KOPT-K1 (cell line): ENCODE measurements at regions not wholly inside any gene's neighbourhood (a gene's known extent, or its start where the extent isn't known, plus 50 kb on each side); places are given as distances from the start of the nearest gene placed in this dataset.

ENCODE experiments used
- H3K27ac ChIP-seq: fragments of 200-600 bp; sonication (generic); 2 replicates; pipeline ENCODE4 v1.5.1; 2016; ENCODE audit warnings: antibody characterized with exemption, mild to moderate bottlenecking, low read depth, low read length; ENCODE audit not compliant: poor library complexity, severe bottlenecking
- H3K36me3 ChIP-seq: fragments of 200-600 bp; sonication (generic); 2 replicates; pipeline ENCODE4 v1.5.1; 2017; ENCODE audit warnings: antibody characterized with exemption, mild to moderate bottlenecking, low read length, moderate library complexity; ENCODE audit not compliant: insufficient read depth
- H3K9me3 ChIP-seq: fragments of 200-600 bp; sonication (generic); 2 replicates; pipeline ENCODE4 v1.5.1; 2017; ENCODE audit warnings: antibody characterized with exemption, low read length, mild to moderate bottlenecking; ENCODE audit not compliant: insufficient read depth, poor library complexity, severe bottlenecking

DNA sequence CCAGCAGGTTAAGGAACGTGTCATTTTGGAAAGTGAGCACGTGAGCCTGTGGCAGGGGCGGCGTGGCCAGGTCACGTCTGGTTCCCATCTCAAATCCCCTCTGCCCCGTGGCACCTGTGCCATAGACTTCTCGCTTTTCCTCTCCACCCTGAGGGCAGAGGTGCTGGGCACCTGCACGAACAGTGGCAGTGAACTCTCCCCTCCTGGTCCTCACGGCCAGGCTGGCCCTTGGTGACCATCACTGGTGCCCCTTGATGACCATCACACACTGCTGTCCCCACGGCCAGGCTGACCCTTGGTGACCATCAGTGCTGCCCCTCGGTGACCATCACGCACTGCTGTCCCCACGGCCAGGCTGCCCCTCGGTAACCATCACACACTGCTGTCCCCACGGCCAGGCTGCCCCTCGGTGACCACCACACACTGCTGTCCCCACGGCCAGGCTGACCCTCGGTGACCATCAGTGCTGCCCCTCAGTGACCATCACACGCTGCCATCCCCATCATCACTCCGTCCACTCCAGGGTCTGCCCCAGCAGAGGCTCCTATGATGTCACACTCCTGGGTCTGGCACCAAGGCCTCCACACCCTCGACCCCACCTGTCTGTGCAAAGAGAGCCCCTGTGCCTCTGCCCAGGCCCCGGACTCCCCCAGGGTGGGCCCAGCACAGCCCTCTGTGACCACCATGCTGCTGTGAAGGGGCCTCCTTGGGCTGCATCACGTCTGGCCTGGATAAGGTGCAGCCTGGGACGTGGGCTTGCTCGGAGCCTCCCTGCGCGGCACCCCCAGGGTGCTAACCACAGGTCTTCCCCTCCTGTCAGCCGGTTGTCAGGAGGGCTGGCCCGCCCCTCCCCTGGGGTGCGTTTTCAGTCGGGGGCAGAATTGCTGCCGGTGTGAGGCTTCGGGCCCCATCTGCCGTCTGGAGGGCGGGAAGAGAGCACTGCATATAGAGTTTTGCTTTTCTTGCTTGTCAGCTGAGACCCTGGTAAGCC lies 738.6 kb downstream of the BRD1 start:
- no peak overlapping the region for H3K27ac ChIP-seq
- H3K9me3 ChIP-seq, result no peaks in the 10 kb centered on the region
- no peaks in the 10 kb centered on the region for H3K36me3 ChIP-seq

DNA sequence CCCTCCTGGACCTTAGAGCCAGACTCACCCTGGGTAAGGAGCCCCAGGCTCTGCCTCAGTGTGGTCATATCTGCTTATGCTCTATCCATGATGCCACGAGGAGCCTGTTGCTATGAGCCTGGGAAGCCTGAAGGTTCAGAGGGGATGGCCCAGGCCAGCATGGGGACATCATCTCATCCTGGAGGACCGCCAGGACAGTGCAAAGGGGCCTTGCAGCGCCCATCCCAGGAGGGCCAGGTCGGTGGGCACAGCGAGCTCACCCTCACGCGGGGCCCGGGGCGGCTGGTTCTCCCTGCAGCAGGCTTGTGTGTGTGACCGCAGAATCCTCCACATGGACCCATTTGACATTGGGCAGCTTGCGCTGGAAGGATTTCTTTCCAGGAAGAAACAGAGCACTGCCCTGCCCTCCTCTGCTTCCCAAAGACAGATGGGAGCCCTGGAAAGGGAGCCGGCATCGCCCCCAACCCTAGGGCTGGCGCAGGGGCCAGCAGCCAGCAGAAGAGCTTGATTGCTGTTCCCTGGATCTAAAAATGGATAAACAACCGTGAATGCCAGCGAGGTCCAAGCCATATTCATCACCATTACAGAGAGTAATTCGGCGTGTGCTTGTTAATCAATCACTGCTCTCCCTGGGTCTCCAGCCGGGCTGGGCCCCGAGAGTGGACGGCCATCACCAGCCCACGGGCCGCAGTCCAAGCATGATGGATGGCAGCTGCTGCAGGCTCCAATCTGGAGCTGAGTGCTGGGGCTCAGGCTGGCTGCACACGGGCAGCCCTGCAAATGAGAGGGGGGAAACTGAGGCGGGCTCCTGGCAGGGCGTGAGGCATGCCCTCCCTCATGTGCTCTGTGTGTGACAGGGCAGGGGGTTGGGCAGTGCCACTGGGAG lies 739.7 kb downstream of the BRD1 start:
- H3K27ac ChIP-seq, result no peak overlapping the region
- no peaks in the 10 kb centered on the region for H3K36me3 ChIP-seq
- no peaks in the 10 kb centered on the region for H3K9me3 ChIP-seq

DNA sequence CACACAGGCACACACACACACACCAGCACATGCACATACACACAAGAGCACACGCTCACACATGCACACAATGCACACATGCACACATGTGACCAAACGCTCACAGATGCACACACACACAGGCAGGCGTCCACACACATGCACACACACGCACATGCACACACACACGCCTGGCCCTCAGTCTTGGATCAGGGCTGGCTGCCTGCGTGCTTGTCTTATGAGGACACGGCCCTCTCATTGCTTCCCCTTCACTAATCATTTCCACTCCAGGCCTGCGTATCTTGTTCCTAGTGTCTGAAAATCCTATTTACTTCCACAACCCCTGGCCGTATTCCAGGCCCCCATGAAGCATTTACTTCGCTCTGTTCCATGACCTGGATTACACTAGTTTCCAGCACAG lies 740.5 kb downstream of the BRD1 start:
- no peaks in the 10 kb centered on the region for H3K36me3 ChIP-seq
- H3K27ac ChIP-seq, result no peak overlapping the region
- H3K9me3 ChIP-seq, result no peaks in the 10 kb centered on the region

DNA sequence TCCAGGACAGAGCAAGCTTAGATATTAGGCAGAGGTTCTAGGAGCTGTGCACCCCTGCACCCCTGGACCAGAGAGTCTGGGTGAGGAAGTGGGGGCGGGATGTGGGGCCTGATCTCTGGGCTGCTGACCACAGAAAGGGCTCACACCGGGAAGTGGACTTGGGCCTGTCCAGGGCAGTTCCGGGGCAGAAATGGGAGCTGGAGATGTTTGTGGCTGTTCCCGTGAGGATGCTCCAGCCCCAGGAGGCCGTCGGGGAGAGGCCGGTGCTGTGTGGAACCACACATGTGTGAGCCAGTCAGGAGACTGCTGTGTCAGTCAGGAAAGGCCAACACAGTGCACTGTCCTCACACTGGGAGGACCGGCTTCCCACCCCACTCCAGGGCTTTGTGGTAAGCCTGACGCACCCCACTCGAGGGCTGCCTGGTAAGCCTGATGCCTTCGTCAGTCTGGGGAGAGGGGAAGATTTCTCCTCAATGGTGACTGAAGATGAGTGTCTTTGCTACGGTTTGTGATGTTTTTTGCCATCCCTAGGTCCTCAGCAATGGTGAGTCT lies 741.0 kb downstream of the BRD1 start:
- H3K36me3 ChIP-seq, result no peaks in the 10 kb centered on the region

DNA sequence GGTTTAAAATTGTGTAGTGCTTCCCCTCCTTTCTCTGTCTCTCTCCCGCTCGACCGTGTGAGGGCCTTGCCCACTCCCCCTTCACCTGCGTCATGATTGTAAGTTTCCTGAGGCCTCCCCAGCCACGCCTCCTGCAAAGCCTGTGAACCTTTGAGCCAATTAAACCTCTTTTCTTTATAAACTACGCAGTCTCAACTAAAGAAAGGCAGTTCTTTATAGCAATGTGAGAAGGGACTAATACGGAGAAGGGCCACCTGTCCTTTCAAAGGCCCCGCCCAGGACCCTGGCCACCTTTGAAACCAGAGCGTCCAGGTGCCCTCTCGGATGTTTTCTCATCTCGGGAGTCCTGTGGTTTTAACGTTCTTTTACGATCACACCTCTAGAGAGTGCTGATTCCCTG lies 741.5 kb downstream of the BRD1 start:
- Histone ChIP-seq H3K9me3 (no peaks in the 10 kb centered on the region), H3K27ac (no peak overlapping the region)

More for the DNA sequence above, 741.0 kb downstream of the BRD1 start:
- no peaks in the 10 kb centered on the region for H3K9me3 ChIP-seq
- no peak overlapping the region for H3K27ac ChIP-seq

DNA sequence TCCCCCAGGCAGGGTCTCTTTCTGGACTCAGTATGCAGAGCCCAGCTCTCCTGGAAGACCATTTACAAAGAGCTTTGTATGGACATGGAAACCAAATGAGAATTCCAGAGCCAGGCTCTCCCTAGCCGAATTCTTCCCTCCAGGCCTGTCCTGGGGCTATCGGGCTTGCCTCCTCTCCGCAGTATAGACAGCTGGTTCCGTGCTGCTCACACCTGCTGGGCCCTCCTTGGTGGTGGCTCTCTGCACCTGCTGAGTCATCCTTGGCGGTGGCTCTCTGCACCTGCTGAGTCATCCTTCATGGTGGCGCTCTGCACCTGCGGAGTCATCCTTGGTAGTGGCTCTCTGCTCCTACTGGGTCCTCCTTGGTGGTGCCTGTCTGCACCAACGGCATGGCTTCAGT lies 743.5 kb downstream of the BRD1 start:
- Histone ChIP-seq H3K27ac (no peak overlapping the region), H3K9me3 (no peaks in the 10 kb centered on the region), H3K36me3 (no peaks in the 10 kb centered on the region)

More for the DNA sequence above, 741.5 kb downstream of the BRD1 start:
- no peaks in the 10 kb centered on the region for H3K36me3 ChIP-seq

DNA sequence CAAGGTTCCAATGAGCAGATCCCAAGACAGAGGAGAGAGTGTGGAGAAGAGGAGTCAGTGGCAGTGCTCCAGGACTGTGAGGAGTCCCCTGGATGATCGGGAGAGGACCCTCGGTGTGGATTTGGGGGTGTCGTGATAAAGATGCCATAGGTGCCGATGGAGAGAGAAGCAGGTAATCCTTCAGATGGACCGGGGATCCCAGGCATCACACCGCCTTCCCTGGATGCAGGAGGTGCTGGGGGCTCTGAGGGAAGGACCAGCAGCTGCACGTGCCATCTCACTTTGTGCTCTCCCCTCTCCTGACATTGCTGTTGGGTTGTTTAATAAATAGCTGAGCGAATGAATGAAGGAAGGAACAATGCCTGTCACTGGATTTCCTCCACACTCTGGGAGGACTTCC lies 744.1 kb downstream of the BRD1 start:
- Histone ChIP-seq H3K27ac (no peak overlapping the region), H3K9me3 (no peaks in the 10 kb centered on the region), H3K36me3 (no peaks in the 10 kb centered on the region)

DNA sequence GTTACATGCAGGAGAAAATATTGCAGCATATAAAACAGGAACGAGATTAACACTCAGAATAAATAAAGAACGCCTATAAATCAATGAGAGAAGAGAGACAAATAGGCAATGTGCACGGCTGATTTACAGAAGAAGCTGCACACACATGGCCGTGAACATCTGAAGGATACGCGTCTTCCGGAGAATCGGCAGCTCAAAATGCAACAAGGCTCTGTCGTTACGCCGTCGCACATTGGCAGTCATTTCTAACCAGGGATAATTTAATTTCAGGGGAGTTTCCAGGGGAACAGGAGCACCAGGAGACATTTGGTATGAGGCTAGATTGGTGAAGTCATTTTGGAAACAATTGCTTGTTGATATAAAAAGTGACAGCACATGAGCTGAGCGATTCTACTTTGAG lies 745.2 kb downstream of the BRD1 start:
- Histone ChIP-seq H3K9me3 (no peaks in the 10 kb centered on the region), H3K36me3 (no peaks in the 10 kb centered on the region), H3K27ac (no peak overlapping the region)

DNA sequence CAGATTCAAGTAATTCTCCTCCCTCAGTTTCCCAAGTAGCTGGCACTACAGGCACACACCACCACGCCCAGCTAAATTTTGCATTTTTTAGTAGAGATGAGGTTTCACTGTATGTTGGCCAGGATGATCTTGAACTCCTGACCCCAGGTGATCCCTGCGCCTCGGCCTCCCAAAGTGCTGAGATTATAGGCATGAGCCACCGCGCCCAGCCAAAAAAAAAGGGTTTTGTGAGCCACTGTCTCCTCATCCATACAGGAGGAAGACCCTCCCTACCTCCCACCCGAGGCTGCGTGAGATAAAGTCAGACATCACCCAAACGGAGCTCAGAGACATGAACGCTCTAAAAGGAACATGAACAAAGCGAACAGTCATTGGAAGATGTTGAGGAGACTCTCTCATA lies 745.7 kb downstream of the BRD1 start:
- Histone ChIP-seq H3K36me3 (no peaks in the 10 kb centered on the region), H3K27ac (no peak overlapping the region), H3K9me3 (no peaks in the 10 kb centered on the region)

DNA sequence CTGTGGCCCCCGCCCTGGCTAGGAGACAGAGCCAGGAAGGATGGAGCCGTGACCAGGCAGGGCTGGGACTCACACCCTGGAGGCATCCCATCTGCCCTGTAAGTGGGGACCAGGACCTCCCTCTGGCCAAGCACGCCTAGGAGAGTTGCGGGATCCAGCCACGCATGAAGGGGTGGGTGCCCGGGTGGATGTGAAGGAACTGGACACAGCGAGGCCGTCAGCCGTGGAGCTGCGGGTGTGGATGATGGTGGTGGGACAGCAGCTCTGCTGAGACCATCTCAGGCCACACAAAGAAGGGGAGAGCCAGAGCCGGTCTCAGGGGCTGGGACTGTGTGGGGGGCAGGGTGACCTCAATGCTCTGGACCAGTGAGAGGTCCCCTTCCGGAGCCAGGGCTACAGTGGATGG lies 746.4 kb downstream of the BRD1 start:
- Histone ChIP-seq H3K36me3 (no peaks in the 10 kb centered on the region), H3K27ac (no peak overlapping the region), H3K9me3 (no peaks in the 10 kb centered on the region)

DNA sequence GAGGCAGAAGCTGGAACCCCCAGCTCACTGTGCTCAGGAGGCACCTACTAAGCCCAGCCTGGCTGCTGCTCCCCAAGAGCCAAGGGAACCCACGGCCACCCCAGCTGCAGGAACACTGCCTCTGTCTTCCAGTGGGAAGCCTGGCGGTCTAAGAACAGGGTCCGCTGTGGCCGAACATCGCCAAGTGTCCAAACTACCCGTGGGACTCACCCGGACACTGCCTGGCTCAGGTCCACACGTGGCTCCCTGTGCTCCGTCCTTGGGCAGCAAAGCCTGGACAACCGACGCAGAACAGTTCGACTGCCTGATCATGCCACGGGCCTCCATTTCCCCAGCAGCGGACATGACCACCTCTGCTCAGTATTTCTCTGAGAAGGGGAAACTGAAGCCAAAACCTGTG lies 747.0 kb downstream of the BRD1 start:
- no peak overlapping the region for H3K27ac ChIP-seq
- no peaks in the 10 kb centered on the region for H3K9me3 ChIP-seq
- H3K36me3 ChIP-seq, result no peaks in the 10 kb centered on the region

DNA sequence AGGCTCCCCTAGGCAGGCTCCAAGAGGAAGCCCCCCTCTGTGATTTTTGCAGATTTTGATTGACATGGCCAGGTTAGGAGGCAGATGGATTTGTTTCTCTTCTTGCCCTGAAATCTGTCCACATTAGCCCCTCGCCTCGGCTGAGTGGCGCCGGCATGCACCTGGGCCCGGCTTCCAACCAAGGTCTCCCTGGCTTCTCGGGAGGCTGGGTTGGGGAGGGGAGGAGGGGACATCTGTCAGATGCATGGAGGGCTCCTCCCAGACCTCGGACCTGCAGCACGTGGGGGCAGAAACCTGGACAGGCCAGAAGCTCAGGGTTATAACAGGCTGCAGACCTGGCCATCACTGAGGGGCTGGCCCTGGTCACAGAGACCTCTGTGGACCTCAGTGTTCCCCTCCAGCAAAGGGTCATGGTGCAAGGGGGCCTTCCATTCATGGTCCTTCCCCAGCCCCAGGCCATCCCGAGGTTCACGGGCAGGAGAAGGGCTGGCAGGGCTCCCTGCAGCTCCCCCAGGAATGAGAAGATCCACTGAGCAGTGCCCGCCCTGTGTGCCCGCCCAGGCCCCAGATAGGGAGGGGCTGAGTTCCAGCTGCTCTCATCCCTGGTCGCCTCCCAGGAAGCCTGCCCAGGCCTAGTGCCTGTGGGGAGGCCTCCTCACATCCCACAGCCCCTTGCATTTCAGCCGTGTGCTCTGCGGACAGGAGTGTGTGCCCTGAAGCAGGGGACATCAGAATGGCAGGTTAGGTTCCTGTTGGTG lies 747.8 kb downstream of the BRD1 start:
- Histone ChIP-seq H3K9me3 (no peaks in the 10 kb centered on the region), H3K27ac (no peak overlapping the region), H3K36me3 (no peaks in the 10 kb centered on the region)

DNA sequence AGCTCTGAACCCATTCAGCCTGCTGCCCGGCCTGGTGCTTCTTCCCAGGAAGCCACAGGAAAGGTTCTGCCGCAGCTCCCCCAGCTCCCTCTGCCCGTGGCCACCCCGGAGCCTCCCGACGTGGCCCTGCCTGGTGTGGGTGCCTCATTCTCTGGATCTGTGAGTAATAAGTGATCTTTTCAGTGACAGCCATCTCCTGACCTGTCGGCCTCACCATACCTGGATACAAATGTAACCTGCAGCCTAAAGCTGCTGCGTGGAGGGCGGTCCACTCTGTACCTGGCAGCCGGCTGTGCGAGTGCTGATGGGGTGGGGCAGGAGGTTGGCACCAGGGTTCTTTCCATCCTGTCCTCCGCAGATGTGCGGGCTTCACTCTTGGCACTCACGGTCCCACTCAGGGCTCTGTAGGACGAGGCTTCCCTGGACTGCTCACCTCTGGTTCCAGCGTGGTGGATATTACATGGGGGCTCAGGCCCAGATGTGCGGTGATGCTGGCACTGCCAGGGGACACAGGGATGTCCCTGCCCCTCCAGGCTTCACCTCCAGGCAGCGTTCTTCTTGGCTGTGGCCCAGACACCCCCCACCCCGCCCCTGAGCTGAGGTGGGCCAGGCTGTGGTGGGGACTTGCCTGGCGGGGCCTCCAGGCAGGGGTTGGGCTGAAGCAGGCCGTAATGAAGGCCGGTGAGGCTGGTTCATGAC lies 748.5 kb downstream of the BRD1 start:
- Histone ChIP-seq H3K27ac (no peak overlapping the region), H3K9me3 (no peaks in the 10 kb centered on the region), H3K36me3 (no peaks in the 10 kb centered on the region)

DNA sequence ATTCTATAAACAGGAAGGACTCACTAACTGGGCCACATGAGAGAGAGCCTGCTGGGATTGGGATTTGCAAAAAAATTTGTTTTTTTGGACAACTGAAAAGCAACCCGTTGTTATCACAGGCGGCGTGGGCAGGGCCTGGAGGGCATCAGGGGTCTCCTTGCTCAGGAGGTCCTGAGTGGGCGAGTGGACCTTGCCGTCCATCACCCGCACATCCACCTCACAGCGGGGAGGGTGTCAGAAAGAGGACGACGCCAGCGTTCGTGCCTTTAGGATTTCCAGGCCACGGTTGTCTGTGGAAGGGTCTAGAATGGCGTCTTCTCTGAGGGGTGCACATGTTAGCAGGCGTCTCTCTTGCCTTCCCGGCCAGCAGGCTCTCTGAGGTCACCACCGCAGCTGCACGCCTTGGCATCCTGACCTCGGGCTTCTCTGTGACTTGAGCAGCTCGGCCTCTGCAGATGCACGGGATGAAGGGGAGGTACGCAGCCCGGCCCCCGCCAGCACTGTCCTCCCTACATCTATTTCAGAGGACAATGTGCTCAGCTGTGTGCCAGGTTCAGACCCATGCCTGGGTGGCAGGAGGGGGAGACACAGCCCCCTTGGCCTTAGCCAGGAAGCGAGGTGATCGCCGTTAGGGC lies 749.5 kb downstream of the BRD1 start:
- H3K9me3 ChIP-seq, result no peaks in the 10 kb centered on the region
- no peaks in the 10 kb centered on the region for H3K36me3 ChIP-seq
- no peak overlapping the region for H3K27ac ChIP-seq
